OCI-LY1 (cell line): ENCODE measurements at regions not wholly inside any gene's neighbourhood (a gene's known extent, or its start where the extent isn't known, plus 50 kb on each side); places are given as distances from the start of the nearest gene placed in this dataset.

Experiments used
- H2AFZ ChIP-seq: fragments of 200-600 bp; sonication (generic), shearing (Covaris generic); 2 replicates; pipeline ENCODE4 v1.6.0; 2014; ENCODE audit warnings: antibody characterized with exemption, mild to moderate bottlenecking, low read length
- H3F3A ChIP-seq: fragments of 200-600 bp; sonication (generic), shearing (Covaris generic); 2 replicates; pipeline ENCODE4 v1.6.0; 2014; ENCODE audit warnings: mild to moderate bottlenecking, antibody characterized with exemption, low read length, moderate library complexity; ENCODE audit not compliant: insufficient read depth
- H3K27ac ChIP-seq: fragments of 200-600 bp; sonication (generic); 2 replicates; pipeline ENCODE4 v1.5.1; 2014; ENCODE audit warnings: low read length, mixed run types, mild to moderate bottlenecking, low read depth; ENCODE audit not compliant: poor library complexity, severe bottlenecking
- H3K27me3 ChIP-seq: fragments of 200-600 bp; sonication (generic); 2 replicates; pipeline ENCODE4 v1.6.0; 2014; ENCODE audit warnings: antibody characterized with exemption, mild to moderate bottlenecking, low read length, moderate library complexity; ENCODE audit not compliant: insufficient read depth
- H3K36me3 ChIP-seq: fragments of 200-600 bp; sonication (generic); 2 replicates; pipeline ENCODE4 v1.6.1; 2014; ENCODE audit warnings: mild to moderate bottlenecking, antibody characterized with exemption, low read length, moderate library complexity, mixed read lengths; ENCODE audit not compliant: insufficient read depth
- H3K4me1 ChIP-seq: fragments of 200-600 bp; sonication (generic); 2 replicates; pipeline ENCODE4 v1.5.1; 2014; ENCODE audit warnings: mild to moderate bottlenecking, low read length, moderate library complexity; ENCODE audit not compliant: insufficient read depth, severe bottlenecking
- H3K4me2 ChIP-seq: fragments of 200-600 bp; sonication (generic), shearing (Covaris generic); 2 replicates; pipeline ENCODE4 v1.6.1; 2014; ENCODE audit warnings: low read length
- H3K4me3 ChIP-seq: fragments of 200-600 bp; sonication (generic); 2 replicates; pipeline ENCODE4 v1.5.1; 2014; ENCODE audit warnings: low read length, low read depth, mild to moderate bottlenecking, mixed read lengths; ENCODE audit not compliant: poor library complexity, severe bottlenecking
- H3K79me2 ChIP-seq: fragments of 200-600 bp; shearing (Covaris generic); 2 replicates; pipeline ENCODE4 v1.6.1; 2016; ENCODE audit warnings: mixed run types, low read length, mixed read lengths; ENCODE audit not compliant: insufficient read depth
- H3K9ac ChIP-seq: fragments of 200-600 bp; sonication (generic), shearing (Covaris generic); 2 replicates; pipeline ENCODE4 v1.6.1; 2014; ENCODE audit warnings: mild to moderate bottlenecking, low read length, mixed read lengths
- H3K9me2 ChIP-seq: fragments of 200-600 bp; sonication (generic), shearing (Covaris generic); 2 replicates; pipeline ENCODE4 v1.6.1; 2014; ENCODE audit warnings: low read depth, mild to moderate bottlenecking, low read length, mixed read lengths
- H3K9me3 ChIP-seq: fragments of 200-600 bp; shearing (Covaris generic); 2 replicates; pipeline ENCODE4 v1.6.1; 2014; ENCODE audit warnings: low read length, mixed read lengths
- H4K20me1 ChIP-seq: fragments of 200-600 bp; sonication (generic), shearing (Covaris generic); 2 replicates; pipeline ENCODE4 v1.6.0; 2016; ENCODE audit warnings: mild to moderate bottlenecking, low read length; ENCODE audit not compliant: insufficient read depth
- CTCF ChIP-seq: fragments of 200-600 bp; sonication (generic), shearing (Covaris generic); IDR thresholded peaks from 2 replicates; pipeline ENCODE4 v1.5.1; 2017; ENCODE audit warnings: mild to moderate bottlenecking, antibody characterized with exemption, low read length, moderate library complexity, mixed read lengths
- EZH2 ChIP-seq: fragments of 200-600 bp; sonication (generic), shearing (Covaris generic); IDR thresholded peaks from 2 replicates; pipeline ENCODE4 v1.8.0; 2017; ENCODE audit warnings: borderline replicate concordance, mixed run types, mild to moderate bottlenecking, antibody characterized with exemption, low read length, moderate library complexity, mixed read lengths

GRCh38 chr1:232380131-232380530 is 249.8 kb downstream of the SIPA1L2 start:
- Histone ChIP-seq H3K9me3 (no peaks in the 10 kb centered on the region), H3K4me1 (no peaks in the 10 kb centered on the region), H3F3A (no peaks in the 10 kb centered on the region), H2AFZ (no peak overlapping the region), H3K27ac (no peak overlapping the region), H3K27me3 (no peaks in the 10 kb centered on the region), H4K20me1 (no peaks in the 10 kb centered on the region), H3K4me2 (no peak overlapping the region), H3K9ac (no peak overlapping the region), H3K79me2 (no peaks in the 10 kb centered on the region), H3K9me2 (no peaks in the 10 kb centered on the region), H3K36me3 (no peaks in the 10 kb centered on the region), H3K4me3 (no peak overlapping the region)
- no peak for TF ChIP-seq EZH2
- no peak for TF ChIP-seq CTCF

- H3K4me1 ChIP-seq, result no peaks in the 10 kb centered on the region
- H3K9ac ChIP-seq, result no peak overlapping the region
- H3K79me2 ChIP-seq, result no peaks in the 10 kb centered on the region
- H3K27me3 ChIP-seq, result no peaks in the 10 kb centered on the region
- H3K9me3 ChIP-seq, result no peaks in the 10 kb centered on the region
- no peak overlapping the region for H3K4me2 ChIP-seq
- no peaks in the 10 kb centered on the region for H3F3A ChIP-seq
- no peak overlapping the region for H2AFZ ChIP-seq
- TF ChIP-seq EZH2 (no peak), CTCF (no peak)
- H3K4me3 ChIP-seq, result no peak overlapping the region
- no peaks in the 10 kb centered on the region for H3K9me2 ChIP-seq
- H3K27ac ChIP-seq, result no peak overlapping the region
- H3K36me3 ChIP-seq, result no peaks in the 10 kb centered on the region
- no peaks in the 10 kb centered on the region for H4K20me1 ChIP-seq
Measured at GRCh38 chr1:232379063-232379434, 250.9 kb downstream of the SIPA1L2 start.

- H3K27ac ChIP-seq, result no peak overlapping the region
- H3K9me3 ChIP-seq, result no peaks in the 10 kb centered on the region
- no peaks in the 10 kb centered on the region for H3K4me1 ChIP-seq
- H3K9ac ChIP-seq, result no peak overlapping the region
- no peak overlapping the region for H2AFZ ChIP-seq
- H4K20me1 ChIP-seq, result no peaks in the 10 kb centered on the region
- TF ChIP-seq CTCF (no peak), EZH2 (no peak)
- H3K36me3 ChIP-seq, result no peaks in the 10 kb centered on the region
- no peaks in the 10 kb centered on the region for H3K9me2 ChIP-seq
- H3F3A ChIP-seq, result no peaks in the 10 kb centered on the region
- H3K4me2 ChIP-seq, result no peak overlapping the region
- H3K79me2 ChIP-seq, result no peaks in the 10 kb centered on the region
- no peak overlapping the region for H3K4me3 ChIP-seq
- H3K27me3 ChIP-seq, result no peaks in the 10 kb centered on the region
Measured at GRCh38 chr1:232378266-232379062, 251.5 kb downstream of the SIPA1L2 start.
